B cell (primary cell): ENCODE measurements at regions not wholly inside any gene's neighbourhood (a gene's known extent, or its start where the extent isn't known, plus 50 kb on each side); places are given as distances from the start of the nearest gene placed in this dataset.

Experiments
- ATAC-seq: fragments of 200-7000 bp; cut with Tn5 transposase; one replicate; pipeline ENCODE4 v1.10.0; 2021; ENCODE audit warnings: low read depth, mild to moderate bottlenecking, moderate number of reproducible peaks, moderate library complexity
- CTCF ChIA-PET: fragments of 350-600 bp; sonication (Branson Sonifier 250); formaldehyde crosslinking; loops from one replicate; lab custom pipeline; 2021; ENCODE audit warnings: antibody characterized with exemption, inconsistent platforms; lab: Charles Lee
- POLR2A ChIA-PET: fragments of 350-600 bp; sonication (Branson Sonifier 250); formaldehyde crosslinking; loops from one replicate; lab custom pipeline; 2021; ENCODE audit warnings: antibody characterized with exemption; lab: Charles Lee
- DNase-seq: peaks from one replicate; pipeline ENCODE4 v3.0.0; 2013
- H2AFZ ChIP-seq: 2 replicates; pipeline ENCODE4 v1.6.1; 2012; ENCODE audit warnings: mild to moderate bottlenecking, low read depth, low read length; ENCODE audit not compliant: insufficient read depth, poor library complexity, severe bottlenecking
- H3K27ac ChIP-seq, 2 donors: 1 replicate in 1 of 2; 2 replicates in 1 of 2; pipeline ENCODE4 v1.5.1; 2012 to 2013; ENCODE audit warnings: low read length in 2 of 2, mild to moderate bottlenecking in 2 of 2, moderate library complexity in 1 of 2
- H3K27me3 ChIP-seq, 4 experiments: fragments of 200-600 bp in 1 of 4; sonication (generic) in 1 of 4; replicated peaks in 1 of 4; 1 replicate in 2 of 4; 2 replicates in 2 of 4; pipeline versions ENCODE4 v1.6.1 to v1.7.0; 2013 to 2016; ENCODE audit warnings: low read length in 3 of 4, mild to moderate bottlenecking in 2 of 4, mixed read lengths in 1 of 4, moderate library complexity in 1 of 4; ENCODE audit not compliant: insufficient read depth in 4 of 4, control insufficient read depth in 3 of 4; ENCODE audit errors: control extremely low read depth in 1 of 4
- H3K36me3 ChIP-seq, 2 experiments: replicated peaks in 1 of 2; 1 replicate in 1 of 2; 2 replicates in 1 of 2; pipeline versions ENCODE4 v1.6.1 to v1.7.1; 2013; ENCODE audit warnings: low read length in 1 of 2; ENCODE audit not compliant: insufficient read depth in 2 of 2, control insufficient read depth in 1 of 2; ENCODE audit errors: control extremely low read depth in 1 of 2, extremely low read depth in 1 of 2
- H3K4me1 ChIP-seq, 2 donors: fragments of 200-600 bp in 1 of 2; sonication (generic) in 1 of 2; 1 replicate in 1 of 2; 2 replicates in 1 of 2; pipeline versions ENCODE4 v1.5.1 to v1.6.1; 2013 to 2017; ENCODE audit warnings: low read length in 2 of 2; ENCODE audit not compliant: control insufficient read depth in 2 of 2, insufficient read depth in 2 of 2
- H3K4me2 ChIP-seq: replicated peaks from 2 replicates; pipeline ENCODE3; 2012; ENCODE audit warnings: mild to moderate bottlenecking, low read depth, low read length; ENCODE audit not compliant: poor library complexity, severe bottlenecking
- H3K4me3 ChIP-seq, 5 experiments: fragments of 200-600 bp in 1 of 5; sonication (generic) in 1 of 5; 1 replicate in 3 of 5; 2 replicates in 2 of 5; pipeline versions ENCODE4 v1.5.1 to v1.7.0; 2011 to 2016; ENCODE audit warnings: low read length in 4 of 5, mild to moderate bottlenecking in 4 of 5, low read depth in 2 of 5, control low read depth in 1 of 5, moderate library complexity in 1 of 5; ENCODE audit not compliant: insufficient read depth in 1 of 5; ENCODE audit errors: control extremely low read depth in 1 of 5, extremely low read depth in 1 of 5
- H3K79me2 ChIP-seq: fragments of 200-600 bp; sonication (generic); one replicate; pipeline ENCODE4 v1.6.0; 2016; ENCODE audit warnings: low read length; ENCODE audit not compliant: control insufficient read depth, insufficient read depth
- H3K9ac ChIP-seq: fragments of 200-600 bp; sonication (generic); 2 replicates; pipeline ENCODE4 v1.6.1; 2017; ENCODE audit warnings: mild to moderate bottlenecking, low read length, moderate library complexity
- H3K9me3 ChIP-seq, 3 donors: one replicate each; pipeline versions ENCODE4 v1.6.1 to v1.7.1; 2013; ENCODE audit warnings: low read length in 2 of 3; ENCODE audit not compliant: control insufficient read depth in 2 of 3, insufficient read depth in 1 of 3; ENCODE audit errors: control extremely low read depth in 1 of 3
- H4K20me1 ChIP-seq: 2 replicates; pipeline ENCODE4 v1.6.0; 2012; ENCODE audit warnings: mild to moderate bottlenecking, low read length; ENCODE audit not compliant: insufficient read depth, control insufficient read depth, poor library complexity, severe bottlenecking
- H3K27ac Mint-ChIP-seq: one replicate; pipeline ENCODE4 v1.8.0; 2021; ENCODE audit warnings: mixed read lengths
- H3K27me3 Mint-ChIP-seq: one replicate; pipeline ENCODE4 v1.8.0; 2021; ENCODE audit warnings: mixed read lengths
- H3K4me1 Mint-ChIP-seq: one replicate; pipeline ENCODE4 v1.8.0; 2021; ENCODE audit warnings: mixed read lengths
- H3K4me3 Mint-ChIP-seq: one replicate; pipeline ENCODE4 v1.8.0; 2021; ENCODE audit warnings: mixed read lengths
- H3K9me3 Mint-ChIP-seq: one replicate; pipeline ENCODE4 v1.8.0; 2022; ENCODE audit warnings: mixed read lengths; ENCODE audit not compliant: insufficient read depth
- CTCF ChIP-seq: fragments of 200-600 bp; IDR thresholded peaks from one replicate; pipeline ENCODE4 v1.8.0; 2022; ENCODE audit warnings: antibody characterized with exemption, mild to moderate bottlenecking
- EZH2 ChIP-seq: IDR thresholded peaks from 2 replicates; pipeline ENCODE4 v1.6.1; 2012; ENCODE audit warnings: borderline replicate concordance, low read depth, mild to moderate bottlenecking, moderate library complexity, low read length; ENCODE audit not compliant: insufficient read depth, poor library complexity, severe bottlenecking
- WGBS: methylation state at CpG from one replicate; pipeline ENCODE4 v1.1.5; 2013; ENCODE audit warnings: missing lambda C conversion rate; ENCODE audit not compliant: insufficient coverage; 5-methylcytosine and 5-hydroxymethylcytosine counted together
- intact Hi-C: fragments of 100-400 bp; cut with micrococcal nuclease; formaldehyde crosslinking; loops from one replicate; pipeline ENCODE4 v1.10.0; 2022

GRCh38 chr17:34765291-34765690 lies 185.9 kb downstream of the TMEM132E start:
- Histone ChIP-seq H4K20me1 (no peaks in the 10 kb centered on the region), H3K9me3 (no peaks in the 10 kb centered on the region), H3K36me3 (no peaks in the 10 kb centered on the region), H3K4me3 (no peak overlapping the region), H3K4me2 (no peak overlapping the region), H3K27ac (no peak overlapping the region), H3K27me3 (peaks cover 0 to 11% (median 0%) of the 10 kb centered on the region in 4 experiments), H3K4me1 (no peaks in the 10 kb centered on the region), H2AFZ (no peak overlapping the region), H3K79me2 (no peaks in the 10 kb centered on the region), H3K9ac (no peak overlapping the region)
- intact Hi-C loops = no loop called here
- TF ChIP-seq EZH2 (no peak), CTCF (no peak)
- H3K9me3 Mint-ChIP-seq = no peaks in the 10 kb centered on the region
- H3K27ac Mint-ChIP-seq = no peak overlapping the region
- 91% methylated on average over 4 of the region's 5 CpGs for WGBS
- H3K4me3 Mint-ChIP-seq = no peak overlapping the region
- POLR2A ChIA-PET = no interaction called here
- peaks cover 41% of the 10 kb centered on the region for H3K27me3 Mint-ChIP-seq
- DNase-seq (no peak), ATAC-seq (no peak)
- no peaks in the 10 kb centered on the region for H3K4me1 Mint-ChIP-seq
- CTCF ChIA-PET = no interaction called here

GRCh38 chr17:34764716-34765115 lies 185.3 kb downstream of the TMEM132E start:
- Mint-ChIP-seq H3K4me1 (no peaks in the 10 kb centered on the region), H3K27me3 (peaks cover 35% of the 10 kb centered on the region), H3K9me3 (no peaks in the 10 kb centered on the region), H3K4me3 (no peak overlapping the region), H3K27ac (no peak overlapping the region)
- H4K20me1 ChIP-seq = no peaks in the 10 kb centered on the region
- ChIA-PET CTCF (no interaction called here), POLR2A (no interaction called here)
- no peaks in the 10 kb centered on the region for H3K4me1 ChIP-seq
- no peak overlapping the region for H3K4me3 ChIP-seq
- peaks cover 0 to 11% (median 0%) of the 10 kb centered on the region in 4 experiments for H3K27me3 ChIP-seq
- H3K27ac ChIP-seq = no peak overlapping the region
- WGBS = 75% methylated on average over 3 of the region's 3 CpGs
- DNase-seq = no peak
- no peak overlapping the region for H2AFZ ChIP-seq
- no peak overlapping the region for H3K4me2 ChIP-seq
- no peak for ATAC-seq
- no peak for TF ChIP-seq EZH2
- TF ChIP-seq CTCF = no peak
- no peaks in the 10 kb centered on the region for H3K79me2 ChIP-seq
- no peaks in the 10 kb centered on the region for H3K36me3 ChIP-seq
- no peaks in the 10 kb centered on the region for H3K9me3 ChIP-seq
- intact Hi-C loops = no loop called here
- no peak overlapping the region for H3K9ac ChIP-seq
